H1 (cell line): ENCODE measurements at regions not wholly inside any gene's neighbourhood (a gene's known extent, or its start where the extent isn't known, plus 50 kb on each side); places are given as distances from the start of the nearest gene placed in this dataset.

ENCODE experiments used
- RAD21 ChIP-seq, 2 experiments: IDR thresholded peaks in 1 of 2; conservative IDR thresholded peaks in 1 of 2; 2 replicates each; pipeline ENCODE4 v1.6.1; 2011; ENCODE audit warnings: low read depth in 2 of 2, low read length in 2 of 2, improper control_type of control experiment in 1 of 2, inconsistent platforms in 1 of 2, mild to moderate bottlenecking in 1 of 2, moderate library complexity in 1 of 2

- TF ChIP-seq RAD21 (IDR thresholded peaks at IDR 0.05 in 1 of 2, conservative IDR thresholded peaks at IDR 0.05 in 1 of 2; ENCODE audit: low read depth in 2 of 2, low read length in 2 of 2): peak; percentile 39 to 47
Observed at GRCh38 chr18:45255197-45255890, 359.9 kb upstream of the SLC14A2 start (continued).
